ENCODE measurements at regions not wholly inside any gene's neighbourhood (a gene's known extent, or its start where the extent isn't known, plus 50 kb on each side); places are given as distances from the start of the nearest gene placed in this dataset.
"Not testable (repeated sequence)": the region's sequence is repeated elsewhere in the genome, so short reads cannot be mapped to it uniquely, and the experiment has no call there.

DNA sequence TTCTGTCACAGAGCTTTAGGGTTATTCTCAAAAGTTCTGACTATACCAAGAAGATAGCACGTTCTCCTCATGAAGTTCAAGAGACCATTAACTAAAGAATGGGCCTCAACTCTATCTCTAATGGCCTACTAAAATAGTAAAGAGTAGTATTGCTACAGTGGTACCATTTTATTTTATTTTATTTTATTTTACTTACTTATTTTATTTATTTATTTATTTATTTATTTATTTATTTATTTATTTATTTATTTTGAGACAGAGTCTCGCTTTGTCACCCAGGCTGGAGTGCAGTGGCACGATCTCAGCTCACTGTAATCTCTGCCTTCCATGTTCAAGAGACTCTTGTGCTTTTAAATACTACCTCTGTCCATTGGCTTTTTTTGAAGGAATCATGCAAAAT is 52.5 kb upstream of the SCRG1 start:
- TF ChIP-seq, protein P1, sequence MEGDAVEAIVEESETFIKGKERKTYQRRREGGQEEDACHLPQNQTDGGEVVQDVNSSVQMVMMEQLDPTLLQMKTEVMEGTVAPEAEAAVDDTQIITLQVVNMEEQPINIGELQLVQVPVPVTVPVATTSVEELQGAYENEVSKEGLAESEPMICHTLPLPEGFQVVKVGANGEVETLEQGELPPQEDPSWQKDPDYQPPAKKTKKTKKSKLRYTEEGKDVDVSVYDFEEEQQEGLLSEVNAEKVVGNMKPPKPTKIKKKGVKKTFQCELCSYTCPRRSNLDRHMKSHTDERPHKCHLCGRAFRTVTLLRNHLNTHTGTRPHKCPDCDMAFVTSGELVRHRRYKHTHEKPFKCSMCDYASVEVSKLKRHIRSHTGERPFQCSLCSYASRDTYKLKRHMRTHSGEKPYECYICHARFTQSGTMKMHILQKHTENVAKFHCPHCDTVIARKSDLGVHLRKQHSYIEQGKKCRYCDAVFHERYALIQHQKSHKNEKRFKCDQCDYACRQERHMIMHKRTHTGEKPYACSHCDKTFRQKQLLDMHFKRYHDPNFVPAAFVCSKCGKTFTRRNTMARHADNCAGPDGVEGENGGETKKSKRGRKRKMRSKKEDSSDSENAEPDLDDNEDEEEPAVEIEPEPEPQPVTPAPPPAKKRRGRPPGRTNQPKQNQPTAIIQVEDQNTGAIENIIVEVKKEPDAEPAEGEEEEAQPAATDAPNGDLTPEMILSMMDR (IDR thresholded peaks at IDR 0.05; ENCODE audit: low read depth, low read length) = not testable (repeated sequence)
- TF ChIP-seq POLR2A (IDR thresholded peaks at IDR 0.05; ENCODE audit: extremely low read depth, insufficient read length) = not testable (repeated sequence)
- TF ChIP-seq, protein P2, sequence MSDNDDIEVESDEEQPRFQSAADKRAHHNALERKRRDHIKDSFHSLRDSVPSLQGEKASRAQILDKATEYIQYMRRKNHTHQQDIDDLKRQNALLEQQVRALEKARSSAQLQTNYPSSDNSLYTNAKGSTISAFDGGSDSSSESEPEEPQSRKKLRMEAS (IDR thresholded peaks at IDR 0.05; ENCODE audit: low read depth, low read length) = not testable (repeated sequence)
